ENCODE measurements at regions not wholly inside any gene's neighbourhood (a gene's known extent, or its start where the extent isn't known, plus 50 kb on each side); places are given as distances from the start of the nearest gene placed in this dataset.

- DNase-seq (ENCODE audit: low read depth), result no peak
- TF ChIP-seq CTCF (IDR thresholded peaks at IDR 0.05; ENCODE audit: insufficient read depth, low read depth, low read length, missing control alignments), result no peak
- no peak overlapping the region for H3K4me3 ChIP-seq (ENCODE audit: low read depth, low read length)
Observed at GRCh38 chr1:238485912-238486209, 595.1 kb upstream of the ZP4 start.

- no peak for DNase-seq (ENCODE audit: low read depth)
- no peak overlapping the region for H3K4me3 ChIP-seq (ENCODE audit: low read depth, low read length)
Observed at GRCh38 chr1:238485057-238485911, 594.6 kb upstream of the ZP4 start.

GRCh38 chr1:238484121-238484520 lies 593.4 kb upstream of the ZP4 start:
- no peak for TF ChIP-seq CTCF (IDR thresholded peaks at IDR 0.05; ENCODE audit: insufficient read depth, low read depth, low read length, missing control alignments)
- DNase-seq (ENCODE audit: low read depth), result no peak
- H3K4me3 ChIP-seq (ENCODE audit: low read depth, low read length), result no peak overlapping the region

More at GRCh38 chr1:238485057-238485911, 594.6 kb upstream of the ZP4 start:
- no peak for TF ChIP-seq CTCF (IDR thresholded peaks at IDR 0.05; ENCODE audit: insufficient read depth, low read depth, low read length, missing control alignments)

GRCh38 chr1:238476841-238477240 lies 586.1 kb upstream of the ZP4 start:
- no peak overlapping the region for H3K4me3 ChIP-seq (ENCODE audit: low read depth, low read length)
- TF ChIP-seq CTCF (IDR thresholded peaks at IDR 0.05; ENCODE audit: insufficient read depth, low read depth, low read length, missing control alignments), result no peak
- no peak for DNase-seq (ENCODE audit: low read depth)

- H3K4me3 ChIP-seq (ENCODE audit: low read depth, low read length), result no peak overlapping the region
- no peak for DNase-seq (ENCODE audit: low read depth)
- no peak for TF ChIP-seq CTCF (IDR thresholded peaks at IDR 0.05; ENCODE audit: insufficient read depth, low read depth, low read length, missing control alignments)
Observed at GRCh38 chr1:238475712-238476111, 585.0 kb upstream of the ZP4 start.

GRCh38 chr1:238474263-238474662 lies 583.5 kb upstream of the ZP4 start:
- no peak for DNase-seq (ENCODE audit: low read depth)
- TF ChIP-seq CTCF (IDR thresholded peaks at IDR 0.05; ENCODE audit: insufficient read depth, low read depth, low read length, missing control alignments), result no peak
- no peak overlapping the region for H3K4me3 ChIP-seq (ENCODE audit: low read depth, low read length)

GRCh38 chr1:238469146-238469631 lies 578.5 kb upstream of the ZP4 start:
- no peak for DNase-seq (ENCODE audit: low read depth)
- TF ChIP-seq CTCF (IDR thresholded peaks at IDR 0.05; ENCODE audit: insufficient read depth, low read depth, low read length, missing control alignments), result no peak
- H3K4me3 ChIP-seq (ENCODE audit: low read depth, low read length), result no peak overlapping the region
